ENCODE measurements at regions not wholly inside any gene's neighbourhood (a gene's known extent, or its start where the extent isn't known, plus 50 kb on each side); places are given as distances from the start of the nearest gene placed in this dataset.

- Histone ChIP-seq H2AFZ (replicated peaks; ENCODE audit: low read length, poor library complexity) (no peak overlapping the region), H3K27ac (ENCODE audit: insufficient read depth, low read length) (no peak overlapping the region), H3K9ac (ENCODE audit: low read depth, low read length) (no peak overlapping the region), H2AK5ac (ENCODE audit: low read depth, low read length) (no peak overlapping the region), H3K79me1 (ENCODE audit: low read depth in 1 of 2, low read length in 2 of 2) (no peaks in the 10 kb centered on the region), H3K9me1 (ENCODE audit: insufficient read depth, low read length) (no peaks in the 10 kb centered on the region; the same call in 1 of the 2 replicates), H3K9me3 (ENCODE audit: control insufficient read depth, insufficient read depth, low read length) (no peaks in the 10 kb centered on the region), H3K4me2 (ENCODE audit: low read depth, low read length) (no peak overlapping the region), H2BK15ac (ENCODE audit: low read depth, low read length) (no peak overlapping the region), H4K20me1 (ENCODE audit: insufficient read depth, low read length) (no peaks in the 10 kb centered on the region), H3K4me1 (ENCODE audit: control insufficient read depth, insufficient read depth, low read length) (no peaks in the 10 kb centered on the region), H3K18ac (ENCODE audit: low read depth, low read length) (no peak overlapping the region), H3K4me3 (ENCODE audit: insufficient read depth, low read depth, low read length) (no peak overlapping the region), H3K56ac (ENCODE audit: extremely low read depth, insufficient read depth, low read length) (no peak overlapping the region), H2BK120ac (ENCODE audit: low read depth, low read length) (no peak overlapping the region), H3K23ac (ENCODE audit: low read depth, low read length) (no peak overlapping the region), H2BK5ac (ENCODE audit: low read depth, low read length, poor library complexity, severe bottlenecking) (no peak overlapping the region), H4K8ac (ENCODE audit: low read depth in 2 of 2, low read length in 2 of 2) (no peak overlapping the region), H3K27me3 (ENCODE audit: control insufficient read depth, insufficient read depth, low read length) (no peaks in the 10 kb centered on the region), H4K91ac (ENCODE audit: insufficient read depth, low read depth, low read length) (no peak overlapping the region), H3K4ac (ENCODE audit: low read depth, low read length) (no peak overlapping the region), H2AK9ac (replicated peaks; ENCODE audit: low read depth, low read length, poor library complexity) (no peak overlapping the region), H3K14ac (replicated peaks; ENCODE audit: low read depth, low read length) (no peak overlapping the region), H4K5ac (ENCODE audit: low read depth, low read length) (no peak overlapping the region), H2BK20ac (ENCODE audit: low read depth, low read length) (no peak overlapping the region), H3K36me3 (ENCODE audit: control insufficient read depth, insufficient read depth, low read length) (no peaks in the 10 kb centered on the region)
- WGBS, 2 experiments (ENCODE audit: extremely low coverage in 2 of 2, insufficient read length in 1 of 2) = no CpG with 5 or more reads among the region's 1 CpG
- intact Hi-C loops (cut with micrococcal nuclease) (no loop called here), in situ Hi-C loops (cut with MboI; ENCODE audit: low sequenced_read_pairs) (no loop called here), dilution Hi-C loops (cut with HindIII; ENCODE audit: low sequenced_read_pairs, unreplicated experiment) (no loop called here)
- ATAC-seq (ENCODE audit: low read depth) = no peak
- BruUV-seq (replicated peaks) = no TSS peak
- ChIA-PET POLR2A (ENCODE audit: unreplicated experiment) (no interaction called here), CTCF (no interaction called here)
- DNase-seq = no peak
- TF ChIP-seq MAZ (IDR thresholded peaks at IDR 0.05; ENCODE audit: borderline replicate concordance, low read depth, low read length) = no peak
- no peak for TF ChIP-seq FOS (IDR thresholded peaks at IDR 0.05; ENCODE audit: low read depth, low read length)
- no peak for TF ChIP-seq NFE2L2 (IDR thresholded peaks at IDR 0.05; ENCODE audit: low read depth, low read length)
- no peak for TF ChIP-seq USF2 (IDR thresholded peaks at IDR 0.05; ENCODE audit: low read depth, low read length)
- TF ChIP-seq RCOR1 (IDR thresholded peaks at IDR 0.05; ENCODE audit: insufficient replicate concordance, low read length) = no peak
- no peak for TF ChIP-seq RAD21 (IDR thresholded peaks at IDR 0.05; ENCODE audit: low read length)
- TF ChIP-seq MAFK (IDR thresholded peaks at IDR 0.05; ENCODE audit: low read depth, low read length) = no peak; the same call in 1 of the 2 replicates
- TF ChIP-seq ELK1 (IDR thresholded peaks at IDR 0.05; ENCODE audit: borderline replicate concordance, low read depth, low read length) = no peak
- TF ChIP-seq SMC3 (IDR thresholded peaks at IDR 0.05; ENCODE audit: low read depth, low read length) = no peak
These were observed 747.6 kb downstream of the HDGFL1 start for GRCh38 chr6:23316931-23317330.
